Adrenal gland (tissue), 9 donors: ENCODE measurements at regions not wholly inside any gene's neighbourhood (a gene's known extent, or its start where the extent isn't known, plus 50 kb on each side); places are given as distances from the start of the nearest gene placed in this dataset.
A peak's percentile ranks its signal among the peaks of the same experiment; 100 is the strongest.

ENCODE experiments used
- DNase-seq, 7 donors: peaks; one replicate each; pipeline ENCODE4 v3.0.0-alpha.2; 2019 to 2020
- H3K27ac ChIP-seq, 5 donors: fragments of 200-600 bp; sonication (generic) in 4 of 5; 1 replicate in 3 of 5; 2 replicates in 2 of 5; pipeline versions ENCODE4 v1.5.1 to v1.8.0; 2016 to 2020; ENCODE audit warnings: mild to moderate bottlenecking in 1 of 5
- H3K27me3 ChIP-seq: fragments of 200-600 bp; 2 replicates; pipeline ENCODE4 v1.8.0; 2021
- H3K36me3 ChIP-seq, 2 donors: fragments of 200-600 bp; replicated peaks in 1 of 2; 1 replicate in 1 of 2; 2 replicates in 1 of 2; pipeline versions ENCODE4 v1.5.1 to v1.8.0; 2018 to 2022
- H3K4me1 ChIP-seq, 2 donors: fragments of 200-600 bp; replicated peaks in 1 of 2; 1 replicate in 1 of 2; 2 replicates in 1 of 2; pipeline versions ENCODE4 v1.5.1 to v1.8.0; 2018 to 2021
- H3K4me3 ChIP-seq, 4 donors: fragments of 200-600 bp; sonication (generic) in 3 of 4; one replicate each; pipeline ENCODE4 v1.5.1; 2016 to 2018
- H3K9me3 ChIP-seq, 3 donors: fragments of 200-600 bp; sonication (generic) in 1 of 3; replicated peaks in 1 of 3; 1 replicate in 2 of 3; 2 replicates in 1 of 3; pipeline versions ENCODE4 v1.5.1 to v1.8.0; 2016 to 2021
- CTCF ChIP-seq, 6 experiments: fragments of 450-650 bp in 4 of 6; fragments of 200-600 bp in 2 of 6; sonication (generic) in 1 of 6; IDR thresholded peaks; 1 replicate in 5 of 6; 2 replicates in 1 of 6; pipeline versions ENCODE4 v1.5.1 to v1.8.0; 2016 to 2021; ENCODE audit warnings: antibody characterized with exemption in 6 of 6, mild to moderate bottlenecking in 2 of 6, moderate library complexity in 1 of 6
- POLR2A ChIP-seq, 2 donors: fragments of 450-650 bp; IDR thresholded peaks; one replicate each; pipeline ENCODE4 v1.6.1; 2017; ENCODE audit warnings: antibody characterized with exemption in 2 of 2, mild to moderate bottlenecking in 2 of 2, moderate library complexity in 1 of 2
- WGBS, 4 donors: extraction: QIAGEN DNeasy Blood & Tissue Kit in 2 of 4; methylation state at CpG; one replicate each; pipeline versions ENCODE4 v1.1.5 to v1.1.7; 2013 to 2017; 5-methylcytosine and 5-hydroxymethylcytosine counted together
- intact Hi-C, 2 donors: fragments of 100-400 bp; cut with DNase I; formaldehyde crosslinking; loops; one replicate each; pipeline versions ENCODE4 v1.14.1 to v1.15.0; 2022 to 2023
- donor health status: healthy with polysubstance abuse.
- donor health status: Bipolar disorder and iron deficiency.
- donor health status: DM: yes; HTN: yes; CAD: no.
- donor health status: DM: no; HTN: no; CAD: no.
- donor health status: DM: no; HTN: no; CAD: no.

GRCh38 chr13:42400188-42400833 lies 128.4 kb downstream of the AKAP11 start:
- no peaks in the 10 kb centered on the region for H3K4me1 ChIP-seq
- no peak overlapping the region for H3K4me3 ChIP-seq
- WGBS, 4 donors = 67 to 93% (median 76%) methylated on average over 1 of the region's 1 CpG
- no peak for TF ChIP-seq POLR2A (IDR thresholded peaks at IDR 0.05)
- no peak for TF ChIP-seq CTCF (IDR thresholded peaks at IDR 0.05)
- no peaks in the 10 kb centered on the region for H3K27me3 ChIP-seq
- H3K36me3 ChIP-seq = no peaks in the 10 kb centered on the region
- intact Hi-C loops = no loop called here
- H3K27ac ChIP-seq = no peak overlapping the region
- no peak for DNase-seq
- no peaks in the 10 kb centered on the region for H3K9me3 ChIP-seq

- no peak overlapping the region for H3K27ac ChIP-seq
- 84 to 93% (median 89%) methylated on average over 3 of the region's 3 CpGs for WGBS, 4 donors
- H3K27me3 ChIP-seq = no peaks in the 10 kb centered on the region
- H3K4me3 ChIP-seq = no peak overlapping the region
- H3K4me1 ChIP-seq = no peaks in the 10 kb centered on the region
- no peak for TF ChIP-seq CTCF (IDR thresholded peaks at IDR 0.05)
- TF ChIP-seq POLR2A (IDR thresholded peaks at IDR 0.05) = no peak
- intact Hi-C loops = no loop called here
- H3K9me3 ChIP-seq = no peaks in the 10 kb centered on the region
- no peaks in the 10 kb centered on the region for H3K36me3 ChIP-seq
- no peak for DNase-seq
Measured at GRCh38 chr13:42401376-42401775, 129.4 kb downstream of the AKAP11 start.

GRCh38 chr13:42405665-42406390 lies 133.9 kb downstream of the AKAP11 start:
- Histone ChIP-seq H3K4me1 (no peaks in the 10 kb centered on the region), H3K4me3 (no peak overlapping the region), H3K9me3 (no peaks in the 10 kb centered on the region), H3K36me3 (no peaks in the 10 kb centered on the region), H3K27me3 (no peaks in the 10 kb centered on the region), H3K27ac (no peak overlapping the region)
- TF ChIP-seq CTCF (IDR thresholded peaks at IDR 0.05) = no peak
- DNase-seq = peak in 1 of 7 donors; percentile 0
- intact Hi-C loops = no loop called here
- 70 to 73% (median 70%) methylated on average over 9 of the region's 9 CpGs for WGBS, 4 donors

- WGBS, 4 donors = 68 to 83% (median 78%) methylated on average over 3 of the region's 3 CpGs
- Histone ChIP-seq H3K9me3 (no peaks in the 10 kb centered on the region), H3K4me1 (no peaks in the 10 kb centered on the region), H3K36me3 (no peaks in the 10 kb centered on the region), H3K4me3 (no peak overlapping the region), H3K27ac (no peak overlapping the region), H3K27me3 (no peaks in the 10 kb centered on the region)
- intact Hi-C loops = no loop called here
- TF ChIP-seq POLR2A (IDR thresholded peaks at IDR 0.05) (no peak), CTCF (IDR thresholded peaks at IDR 0.05) (no peak)
- no peak for DNase-seq
Measured at GRCh38 chr13:42409075-42409474, 137.1 kb downstream of the AKAP11 start.
